ENCODE measurements at regions not wholly inside any gene's neighbourhood (a gene's known extent, or its start where the extent isn't known, plus 50 kb on each side); places are given as distances from the start of the nearest gene placed in this dataset.

GRCh38 chr18:22021701-22022100 lies 147.7 kb upstream of the GATA6 start:
- Histone ChIP-seq H3K4me3 (no peak overlapping the region), H3K36me3 (replicated peaks in 1 of 2; ENCODE audit: insufficient read depth in 1 of 2, low read depth in 2 of 2) (no peaks in the 10 kb centered on the region), H3K9me3 (no peaks in the 10 kb centered on the region), H3K27ac (peak overlapping the region; percentile 69 to 88 (median 78)), H3K4me1 (peaks cover 60% of the 10 kb centered on the region), H3K27me3 (no peaks in the 10 kb centered on the region)
- TF ChIP-seq POLR2A (IDR thresholded peaks at IDR 0.05) = peak in 1 of 3 donors; percentile 20
- TF ChIP-seq, protein P1, sequence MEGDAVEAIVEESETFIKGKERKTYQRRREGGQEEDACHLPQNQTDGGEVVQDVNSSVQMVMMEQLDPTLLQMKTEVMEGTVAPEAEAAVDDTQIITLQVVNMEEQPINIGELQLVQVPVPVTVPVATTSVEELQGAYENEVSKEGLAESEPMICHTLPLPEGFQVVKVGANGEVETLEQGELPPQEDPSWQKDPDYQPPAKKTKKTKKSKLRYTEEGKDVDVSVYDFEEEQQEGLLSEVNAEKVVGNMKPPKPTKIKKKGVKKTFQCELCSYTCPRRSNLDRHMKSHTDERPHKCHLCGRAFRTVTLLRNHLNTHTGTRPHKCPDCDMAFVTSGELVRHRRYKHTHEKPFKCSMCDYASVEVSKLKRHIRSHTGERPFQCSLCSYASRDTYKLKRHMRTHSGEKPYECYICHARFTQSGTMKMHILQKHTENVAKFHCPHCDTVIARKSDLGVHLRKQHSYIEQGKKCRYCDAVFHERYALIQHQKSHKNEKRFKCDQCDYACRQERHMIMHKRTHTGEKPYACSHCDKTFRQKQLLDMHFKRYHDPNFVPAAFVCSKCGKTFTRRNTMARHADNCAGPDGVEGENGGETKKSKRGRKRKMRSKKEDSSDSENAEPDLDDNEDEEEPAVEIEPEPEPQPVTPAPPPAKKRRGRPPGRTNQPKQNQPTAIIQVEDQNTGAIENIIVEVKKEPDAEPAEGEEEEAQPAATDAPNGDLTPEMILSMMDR (IDR thresholded peaks at IDR 0.05) = peak in 3 of 7 experiments; percentile 20 to 27 (median 26)
- DNase-seq = peak; percentile 76 to 89 (median 86)
- WGBS, 2 donors = 14 to 17% methylated on average over 4 to 7 of the region's 7 CpGs
- ATAC-seq = peak; percentile 66
- intact Hi-C loops (cut with DNase I) = no loop called here

DNA sequence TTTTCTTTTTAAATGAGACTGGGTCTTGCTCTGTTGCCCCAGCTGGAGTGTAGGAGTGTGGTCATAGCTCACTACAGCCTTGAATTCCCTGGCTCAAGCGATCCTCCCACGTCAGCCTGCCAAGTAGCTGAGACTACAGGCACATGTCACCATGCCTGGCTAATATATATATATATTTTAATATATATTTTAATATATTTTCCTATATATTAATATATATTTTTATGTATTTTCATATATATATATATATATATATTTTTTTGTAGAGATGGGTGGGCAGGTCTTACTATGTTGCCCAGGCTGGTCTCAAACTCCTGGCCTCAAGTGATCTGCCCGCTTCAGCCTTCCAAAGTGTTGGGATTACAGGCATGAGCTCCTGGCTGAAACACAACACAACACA lies 144.5 kb upstream of the GATA6 start:
- Histone ChIP-seq H3K4me1 (peaks cover 60% of the 10 kb centered on the region), H3K4me3 (no peak overlapping the region), H3K27ac (peak overlapping the region in 1 of 4 donors; percentile 83), H3K9me3 (no peaks in the 10 kb centered on the region), H3K27me3 (no peaks in the 10 kb centered on the region), H3K36me3 (replicated peaks in 1 of 2; ENCODE audit: insufficient read depth in 1 of 2, low read depth in 2 of 2) (no peaks in the 10 kb centered on the region)
- no peak for TF ChIP-seq POLR2A (IDR thresholded peaks at IDR 0.05)
- TF ChIP-seq, protein P1 (IDR thresholded peaks at IDR 0.05) = no peak
- intact Hi-C loops (cut with DNase I) = no loop called here
- ATAC-seq (no peak), DNase-seq (peak in 3 of 4 donors; percentile 33 to 49 (median 39))
- 56 to 62% methylated on average over 3 of the region's 3 CpGs for WGBS, 2 donors

DNA sequence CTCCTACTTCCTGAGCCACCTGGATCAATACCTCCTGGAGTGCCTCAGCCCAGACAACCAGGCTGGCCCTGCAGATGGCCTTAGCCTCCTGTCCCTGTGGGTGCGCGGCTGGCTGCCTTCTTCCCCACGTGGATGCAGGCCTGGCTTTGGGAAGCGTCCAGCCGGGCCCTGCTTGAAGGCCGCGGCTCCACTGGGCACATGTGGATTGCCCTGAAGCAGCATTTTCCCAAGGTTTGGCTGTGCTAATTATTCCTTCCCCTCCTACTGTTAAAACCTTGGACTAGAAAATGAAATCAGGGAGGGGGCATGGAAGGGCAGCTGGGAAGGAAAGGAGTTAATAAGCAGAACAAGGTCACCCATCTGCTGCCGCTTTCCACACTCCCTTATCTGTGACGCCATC lies 143.0 kb upstream of the GATA6 start:
- H3K4me3 ChIP-seq = no peak overlapping the region
- H3K27ac ChIP-seq = peak overlapping the region; percentile 50 to 83 (median 68)
- no peaks in the 10 kb centered on the region for H3K36me3 ChIP-seq (replicated peaks in 1 of 2; ENCODE audit: insufficient read depth in 1 of 2, low read depth in 2 of 2)
- DNase-seq (peak; percentile 78 to 86 (median 84)), ATAC-seq (peak; percentile 80)
- peak in 1 of 3 donors; percentile 24 for TF ChIP-seq POLR2A (IDR thresholded peaks at IDR 0.05)
- TF ChIP-seq, protein P1 (IDR thresholded peaks at IDR 0.05) = no peak
- no peaks in the 10 kb centered on the region for H3K9me3 ChIP-seq
- intact Hi-C loops (cut with DNase I) = no loop called here
- H3K4me1 ChIP-seq = peaks cover 46% of the 10 kb centered on the region
- no peaks in the 10 kb centered on the region for H3K27me3 ChIP-seq
- 23 to 28% methylated on average over 9 of the region's 9 CpGs for WGBS, 2 donors

GRCh38 chr18:22026889-22027288 lies 142.5 kb upstream of the GATA6 start:
- intact Hi-C loops (cut with DNase I) = no loop called here
- TF ChIP-seq POLR2A (IDR thresholded peaks at IDR 0.05) = no peak
- TF ChIP-seq, protein P1 (IDR thresholded peaks at IDR 0.05) = no peak
- WGBS, 2 donors = 35 to 46% methylated on average over 2 to 6 of the region's 6 CpGs
- H3K4me3 ChIP-seq = no peak overlapping the region
- peak overlapping the region; percentile 50 to 83 (median 68) for H3K27ac ChIP-seq
- no peaks in the 10 kb centered on the region for H3K27me3 ChIP-seq
- peak in 1 of 4 donors; percentile 34 for DNase-seq
- no peaks in the 10 kb centered on the region for H3K36me3 ChIP-seq (replicated peaks in 1 of 2; ENCODE audit: insufficient read depth in 1 of 2, low read depth in 2 of 2)
- peak; percentile 16 for ATAC-seq
- H3K9me3 ChIP-seq = no peaks in the 10 kb centered on the region
- peaks cover 44% of the 10 kb centered on the region for H3K4me1 ChIP-seq

GRCh38 chr18:22031611-22032010 lies 137.8 kb upstream of the GATA6 start:
- 58 to 71% methylated on average over 6 of the region's 6 CpGs for WGBS, 2 donors
- no peak for ATAC-seq
- Histone ChIP-seq H3K36me3 (replicated peaks in 1 of 2; ENCODE audit: insufficient read depth in 1 of 2, low read depth in 2 of 2) (no peaks in the 10 kb centered on the region), H3K4me1 (peaks cover 25% of the 10 kb centered on the region), H3K27me3 (no peaks in the 10 kb centered on the region), H3K4me3 (no peak overlapping the region), H3K9me3 (no peaks in the 10 kb centered on the region), H3K27ac (peak overlapping the region in 1 of 4 donors; percentile 60)
- intact Hi-C loops (cut with DNase I) = no loop called here
- no peak for DNase-seq
- TF ChIP-seq POLR2A (IDR thresholded peaks at IDR 0.05) = no peak
- TF ChIP-seq, protein P1 (IDR thresholded peaks at IDR 0.05) = no peak
